HG03575 (cell line): ENCODE measurements at regions not wholly inside any gene's neighbourhood (a gene's known extent, or its start where the extent isn't known, plus 50 kb on each side); places are given as distances from the start of the nearest gene placed in this dataset.
"Not testable (repeated sequence)": the region's sequence is repeated elsewhere in the genome, so short reads cannot be mapped to it uniquely, and the experiment has no call there.

Experiments
- ATAC-seq: cut with Tn5 transposase; IDR thresholded peaks from one replicate; pipeline ENCODE4 v1.9.1; 2021; ENCODE audit not compliant: unreplicated experiment, insufficient number of reproducible peaks, low FRiP score; ENCODE audit errors: extremely low read depth

GRCh38 chr5:15137414-15137813 lies 265.8 kb upstream of the ANKH start:
- no peak for ATAC-seq

- ATAC-seq: no peak
Measured at GRCh38 chr5:15135661-15136060, 264.1 kb upstream of the ANKH start.

- ATAC-seq: no peak
Measured at GRCh38 chr5:15133456-15133965, 261.9 kb upstream of the ANKH start.

- no peak for ATAC-seq
Measured at GRCh38 chr5:15132816-15133405, 261.3 kb upstream of the ANKH start.

- ATAC-seq: no peak
Measured at GRCh38 chr5:15131909-15132308, 260.3 kb upstream of the ANKH start.

- no peak for ATAC-seq
Measured at GRCh38 chr5:15124871-15125568, 253.4 kb upstream of the ANKH start.

GRCh38 chr5:15124461-15124860 lies 252.9 kb upstream of the ANKH start:
- no peak for ATAC-seq

- no peak for ATAC-seq
Measured at GRCh38 chr5:15117688-15118087, 246.1 kb upstream of the ANKH start.

- no peak for ATAC-seq
Measured at GRCh38 chr5:15116996-15117395, 245.4 kb upstream of the ANKH start.

GRCh38 chr5:15106530-15107283 lies 235.1 kb upstream of the ANKH start:
- ATAC-seq: no peak

GRCh38 chr5:15105799-15106393 lies 234.3 kb upstream of the ANKH start:
- ATAC-seq: peak; percentile 66

- no peak for ATAC-seq
Measured at GRCh38 chr5:15103864-15104263, 232.3 kb upstream of the ANKH start.

GRCh38 chr5:15103130-15103529 lies 231.6 kb upstream of the ANKH start:
- no peak for ATAC-seq

GRCh38 chr5:15097552-15097951 lies 226.0 kb upstream of the ANKH start:
- ATAC-seq: no peak

- ATAC-seq: not testable (repeated sequence)
Measured at GRCh38 chr5:15096686-15097085, 225.1 kb upstream of the ANKH start.

GRCh38 chr5:15092801-15093200 lies 221.2 kb upstream of the ANKH start:
- ATAC-seq: no peak

GRCh38 chr5:15085671-15086070 lies 214.1 kb upstream of the ANKH start:
- ATAC-seq: no peak

- ATAC-seq: no peak
Measured at GRCh38 chr5:15082096-15082495, 210.5 kb upstream of the ANKH start.

- ATAC-seq: no peak
Measured at GRCh38 chr5:15080219-15080618, 208.6 kb upstream of the ANKH start.

- ATAC-seq: no peak
Measured at GRCh38 chr5:15079566-15079965, 208.0 kb upstream of the ANKH start.
